Tibial nerve (tissue), 4 donors: ENCODE measurements at regions not wholly inside any gene's neighbourhood (a gene's known extent, or its start where the extent isn't known, plus 50 kb on each side); places are given as distances from the start of the nearest gene placed in this dataset.

Experiments used
- DNase-seq, 2 donors: peaks; one replicate each; pipeline ENCODE4 v3.0.0-alpha.2; 2019; ENCODE audit warnings: low spot score in 2 of 2
- H3K27ac ChIP-seq, 4 donors: fragments of 200-600 bp; sonication (generic) in 3 of 4; one replicate each; pipeline ENCODE4 v1.5.1; 2017 to 2019; ENCODE audit warnings: mild to moderate bottlenecking in 1 of 4
- H3K27me3 ChIP-seq, 2 donors: fragments of 200-600 bp; sonication (generic) in 1 of 2; one replicate each; pipeline versions ENCODE4 v1.5.1 to v1.6.0; 2017 to 2019
- H3K36me3 ChIP-seq, 3 donors: fragments of 200-600 bp; sonication (generic); one replicate each; pipeline ENCODE4 v1.5.1; 2018 to 2019
- H3K4me1 ChIP-seq, 4 donors: fragments of 200-600 bp; sonication (generic) in 3 of 4; one replicate each; pipeline ENCODE4 v1.5.1; 2017 to 2019
- H3K4me3 ChIP-seq, 4 donors: fragments of 200-600 bp; sonication (generic) in 3 of 4; one replicate each; pipeline ENCODE4 v1.5.1; 2017 to 2019; ENCODE audit warnings: mild to moderate bottlenecking in 1 of 4, moderate library complexity in 1 of 4
- H3K9me3 ChIP-seq, 4 donors: fragments of 200-600 bp; sonication (generic) in 3 of 4; one replicate each; pipeline ENCODE4 v1.5.1; 2017 to 2019
- CTCF ChIP-seq, 5 experiments: fragments of 200-600 bp in 3 of 5; fragments of 450-650 bp in 2 of 5; sonication (generic) in 3 of 5; IDR thresholded peaks; one replicate each; pipeline ENCODE4 v1.5.1; 2016 to 2019; ENCODE audit warnings: antibody characterized with exemption in 5 of 5, mild to moderate bottlenecking in 3 of 5, moderate library complexity in 2 of 5
- EP300 ChIP-seq, 2 donors: sonication (generic); formaldehyde crosslinking; IDR thresholded peaks; one replicate each; pipeline ENCODE4 v1.6.1; 2017; ENCODE audit warnings: antibody characterized with exemption in 2 of 2, mild to moderate bottlenecking in 1 of 2
- POLR2A ChIP-seq, 2 donors: fragments of 450-650 bp; IDR thresholded peaks; one replicate each; pipeline ENCODE4 v1.6.1; 2017; ENCODE audit warnings: antibody characterized with exemption in 2 of 2, mild to moderate bottlenecking in 2 of 2, moderate library complexity in 2 of 2
- WGBS, 2 donors: methylation state at CpG; one replicate each; pipeline ENCODE4 v1.1.5; 2018; 5-methylcytosine and 5-hydroxymethylcytosine counted together

GRCh38 chr2:150159300-150159699, 328.2 kb downstream of the RND3 start:
- DNase-seq, result no peak
- H3K36me3 ChIP-seq, result no peaks in the 10 kb centered on the region
- WGBS, 2 donors, result 68 to 99% methylated on average over 4 of the region's 4 CpGs
- TF ChIP-seq EP300 (IDR thresholded peaks at IDR 0.05), result no peak
- TF ChIP-seq CTCF (IDR thresholded peaks at IDR 0.05), result no peak
- no peak for TF ChIP-seq POLR2A (IDR thresholded peaks at IDR 0.05)
- no peak overlapping the region for H3K4me3 ChIP-seq
- no peak overlapping the region for H3K27ac ChIP-seq
- H3K27me3 ChIP-seq, result no peaks in the 10 kb centered on the region
- no peaks in the 10 kb centered on the region for H3K9me3 ChIP-seq
- no peaks in the 10 kb centered on the region for H3K4me1 ChIP-seq

GRCh38 chr2:150156876-150157275, 330.6 kb downstream of the RND3 start:
- no peak overlapping the region for H3K27ac ChIP-seq
- WGBS, 2 donors, result 71 to 79% methylated on average over 2 of the region's 2 CpGs
- H3K4me3 ChIP-seq, result no peak overlapping the region
- no peaks in the 10 kb centered on the region for H3K36me3 ChIP-seq
- TF ChIP-seq EP300 (IDR thresholded peaks at IDR 0.05) (no peak), POLR2A (IDR thresholded peaks at IDR 0.05) (no peak)
- no peak for DNase-seq
- no peaks in the 10 kb centered on the region for H3K27me3 ChIP-seq
- H3K9me3 ChIP-seq, result no peaks in the 10 kb centered on the region
- H3K4me1 ChIP-seq, result no peaks in the 10 kb centered on the region

- no peaks in the 10 kb centered on the region for H3K27me3 ChIP-seq
- H3K36me3 ChIP-seq, result no peaks in the 10 kb centered on the region
- no peaks in the 10 kb centered on the region for H3K9me3 ChIP-seq
- TF ChIP-seq POLR2A (IDR thresholded peaks at IDR 0.05) (no peak), CTCF (IDR thresholded peaks at IDR 0.05) (no peak), EP300 (IDR thresholded peaks at IDR 0.05) (no peak)
- no peaks in the 10 kb centered on the region for H3K4me1 ChIP-seq
- H3K4me3 ChIP-seq, result no peak overlapping the region
- no peak for DNase-seq
- H3K27ac ChIP-seq, result no peak overlapping the region
- 75 to 81% methylated on average over 3 of the region's 3 CpGs for WGBS, 2 donors
These were observed 331.1 kb downstream of the RND3 start for GRCh38 chr2:150156415-150156814.

- Histone ChIP-seq H3K4me3 (no peak overlapping the region), H3K27ac (no peak overlapping the region), H3K36me3 (no peaks in the 10 kb centered on the region), H3K27me3 (no peaks in the 10 kb centered on the region), H3K9me3 (no peaks in the 10 kb centered on the region), H3K4me1 (no peaks in the 10 kb centered on the region)
- 59 to 78% methylated on average over 2 of the region's 2 CpGs for WGBS, 2 donors
- DNase-seq, result no peak
- TF ChIP-seq CTCF (IDR thresholded peaks at IDR 0.05) (no peak), POLR2A (IDR thresholded peaks at IDR 0.05) (no peak)
These were observed 333.1 kb downstream of the RND3 start for GRCh38 chr2:150154308-150154797.

GRCh38 chr2:150153646-150154307, 333.7 kb downstream of the RND3 start:
- H3K27ac ChIP-seq, result no peak overlapping the region
- H3K36me3 ChIP-seq, result no peaks in the 10 kb centered on the region
- H3K4me3 ChIP-seq, result no peak overlapping the region
- no peak for DNase-seq
- 88 to 97% methylated on average over 2 of the region's 2 CpGs for WGBS, 2 donors
- no peaks in the 10 kb centered on the region for H3K9me3 ChIP-seq
- no peaks in the 10 kb centered on the region for H3K27me3 ChIP-seq
- TF ChIP-seq CTCF (IDR thresholded peaks at IDR 0.05), result no peak
- TF ChIP-seq POLR2A (IDR thresholded peaks at IDR 0.05), result no peak
- TF ChIP-seq EP300 (IDR thresholded peaks at IDR 0.05), result no peak
- no peaks in the 10 kb centered on the region for H3K4me1 ChIP-seq
